NCI-H1105 treated with DMSO at 0.1 percent for 48 hours (cell line): ENCODE measurements at regions not wholly inside any gene's neighbourhood (a gene's known extent, or its start where the extent isn't known, plus 50 kb on each side); places are given as distances from the start of the nearest gene placed in this dataset.
A peak's percentile ranks its signal among the peaks of the same experiment; 100 is the strongest.

Experiments
- DNase-seq: peaks from one replicate; lab custom pipeline; 2025; lab: John Stamatoyannopoulos, UW

DNA sequence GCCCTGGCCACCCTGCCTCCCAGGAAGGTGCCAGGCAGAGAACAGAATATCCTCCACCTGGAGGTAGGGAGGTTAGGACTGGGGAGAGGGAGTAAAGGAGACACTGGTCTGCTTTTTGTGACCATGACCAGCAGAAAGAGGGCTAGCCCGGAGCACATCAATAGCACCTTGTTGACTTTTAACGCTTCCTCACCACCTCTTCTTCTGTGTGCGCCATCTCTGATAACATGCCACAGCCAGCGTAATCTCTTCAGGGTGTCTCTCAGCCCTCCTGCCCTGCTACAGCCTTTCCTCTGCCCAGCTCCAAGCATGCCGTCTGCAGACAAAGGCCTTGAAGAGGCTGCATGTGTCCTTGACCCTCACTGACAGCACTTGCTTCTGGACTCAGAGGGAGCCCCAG, 50.9 kb upstream of the GJA5 start:
- DNase-seq = no peak

DNA sequence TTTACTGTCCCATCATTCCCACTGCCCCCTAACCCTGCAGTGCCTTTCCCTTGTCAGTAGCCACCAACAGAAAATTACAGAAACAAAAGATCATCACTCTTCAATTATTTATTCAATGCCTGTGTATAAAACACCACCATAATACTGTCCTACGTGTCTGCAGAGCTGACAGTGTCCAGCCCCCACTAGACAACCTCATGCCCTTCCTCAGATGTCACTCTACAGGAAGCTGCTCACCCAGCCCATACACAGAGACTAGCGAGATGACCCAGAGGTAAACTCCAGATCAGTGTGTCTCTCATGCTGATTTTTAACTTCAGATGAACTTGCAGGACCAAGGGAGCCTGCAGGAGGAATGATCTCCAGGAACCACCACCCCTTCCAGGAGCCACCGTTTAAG, 51.3 kb upstream of the GJA5 start:
- no peak for DNase-seq

DNA sequence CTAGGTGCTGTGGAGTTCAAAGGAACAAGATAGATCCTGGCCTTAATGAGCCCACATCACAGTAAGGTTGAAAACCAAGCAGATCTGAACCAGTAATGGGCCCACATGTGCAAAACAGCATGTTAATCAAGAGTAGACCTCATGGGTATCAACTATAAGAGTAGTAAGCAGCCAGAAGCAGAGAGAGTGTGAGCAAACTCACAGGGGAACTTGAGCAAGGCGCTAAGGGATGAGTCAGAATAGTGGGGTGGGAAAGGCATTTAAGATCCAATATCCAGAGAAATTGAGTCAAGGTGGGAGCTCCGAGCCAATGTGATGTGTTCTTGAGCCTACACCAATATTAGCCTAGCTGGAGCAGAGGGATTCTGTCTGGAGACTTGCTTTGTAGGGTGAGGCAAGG, 52.4 kb upstream of the GJA5 start:
- no peak for DNase-seq

DNA sequence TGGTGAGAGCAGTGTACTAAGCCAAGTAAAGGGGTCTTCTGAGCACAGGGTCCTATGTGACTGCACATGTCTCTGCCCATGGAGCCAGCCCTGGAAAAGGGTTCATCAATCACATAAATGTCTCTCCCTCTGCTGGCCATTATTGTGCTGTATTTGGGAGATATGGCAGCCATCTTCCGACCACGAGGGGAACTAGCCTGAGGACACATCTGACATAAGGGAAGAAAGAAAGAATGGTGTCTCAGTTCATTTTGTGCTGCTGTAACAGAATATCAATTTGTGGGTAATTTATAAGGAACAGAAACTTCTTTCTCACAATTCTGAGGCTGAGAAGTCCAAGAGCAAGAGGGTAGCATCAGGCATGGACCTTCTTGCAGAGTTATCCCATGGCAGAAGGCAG, 55.1 kb upstream of the GJA5 start:
- DNase-seq = no peak

DNA sequence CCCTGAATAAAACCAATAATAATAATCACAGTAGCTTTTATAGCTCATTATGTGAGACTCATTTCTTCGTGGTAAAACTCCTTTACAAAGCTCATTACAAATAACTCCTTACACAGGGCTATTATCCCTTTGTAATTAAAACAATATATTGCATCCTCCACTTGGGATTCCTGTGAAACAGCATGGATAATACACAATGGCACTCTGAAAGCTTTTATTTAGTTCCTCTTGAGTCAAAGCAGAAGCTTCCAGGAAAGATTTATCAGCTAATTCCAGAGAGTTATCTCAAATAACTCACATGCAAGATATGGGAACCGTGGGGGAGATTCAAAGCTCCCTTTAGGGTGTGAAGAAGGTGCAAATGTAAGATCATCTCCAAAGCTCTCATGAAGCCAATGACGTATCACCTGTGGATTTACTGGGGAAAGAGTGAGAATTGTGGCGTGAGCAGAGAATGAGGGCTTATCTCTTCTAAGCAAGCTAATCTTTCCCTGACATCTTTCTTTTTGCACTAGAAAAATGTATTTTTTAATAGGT, 60.4 kb upstream of the GJA5 start:
- no peak for DNase-seq

DNA sequence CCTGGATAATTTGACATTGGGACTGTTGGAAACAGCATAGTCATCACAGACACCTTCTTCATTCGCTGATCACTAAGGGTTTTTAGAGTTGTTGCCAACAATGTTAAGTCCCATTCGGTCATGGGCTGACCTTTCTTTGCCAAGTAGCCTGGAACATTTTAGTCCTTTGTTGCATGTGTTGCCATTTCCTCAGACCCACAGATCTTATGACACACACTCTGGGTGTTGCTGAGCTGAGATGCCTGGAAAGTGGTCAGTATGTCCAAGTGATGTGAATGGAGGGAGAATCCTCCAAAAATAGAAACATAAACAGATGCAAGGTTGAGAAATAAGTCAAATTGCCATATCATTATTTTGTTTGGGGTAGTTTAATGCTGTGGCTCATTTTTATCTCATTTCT, 61.5 kb upstream of the GJA5 start:
- no peak for DNase-seq

DNA sequence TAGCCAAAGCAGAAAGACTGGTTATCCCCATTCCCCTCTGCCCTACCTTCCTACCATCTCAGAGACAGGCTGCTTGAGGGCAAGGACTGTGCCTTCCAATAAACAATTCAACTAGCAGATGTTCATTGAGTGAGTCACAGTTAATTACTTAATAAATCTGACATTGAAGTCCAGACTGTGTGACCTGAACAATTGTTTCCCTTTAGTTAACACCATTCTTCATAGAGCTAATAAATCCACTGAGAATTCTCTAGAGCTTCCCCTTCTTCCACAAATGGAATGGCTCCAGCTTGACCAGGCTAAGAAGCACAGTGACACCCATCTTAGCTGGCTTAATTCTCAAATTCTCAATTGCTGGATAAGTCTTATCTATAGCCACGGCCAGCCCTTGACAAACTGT, 61.9 kb upstream of the GJA5 start:
- no peak for DNase-seq

DNA sequence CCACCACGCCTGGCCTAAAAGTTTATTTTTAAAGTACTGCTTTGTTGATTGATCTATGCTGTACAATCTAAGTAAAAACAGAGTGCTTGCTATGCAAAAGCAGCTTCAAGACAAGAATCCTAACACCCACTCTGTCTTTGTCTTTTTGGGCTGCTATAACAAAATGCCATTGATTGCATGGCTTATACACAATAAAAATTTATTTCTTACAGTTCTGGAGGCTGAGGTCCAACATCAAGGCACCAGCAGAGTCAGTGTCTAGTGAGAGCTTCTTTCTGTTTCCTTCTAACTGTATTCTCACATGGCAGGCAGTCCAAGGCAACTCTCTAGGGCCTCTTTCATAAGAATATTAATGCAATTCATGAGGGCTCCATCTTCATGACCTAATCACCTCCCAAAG, 63.6 kb upstream of the GJA5 start:
- no peak for DNase-seq

DNA sequence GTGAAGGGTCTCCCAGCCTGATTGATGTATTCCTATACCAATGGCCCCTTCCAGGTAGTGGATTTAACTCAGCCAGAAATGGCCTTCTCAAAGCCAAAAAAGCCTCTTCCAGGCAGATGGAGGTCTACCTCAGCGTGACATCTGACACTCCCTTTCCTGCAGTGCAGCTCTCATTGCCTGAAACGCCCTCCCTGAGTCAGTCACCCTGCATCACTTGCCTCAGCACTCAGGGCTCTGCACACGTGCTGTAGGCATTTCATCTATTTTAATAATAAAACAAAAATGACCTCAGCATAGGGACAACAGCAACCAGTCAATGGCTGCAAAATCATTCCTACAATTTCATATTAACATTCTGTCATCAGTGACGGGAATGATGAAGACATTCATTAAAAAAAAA, 64.4 kb upstream of the GJA5 start:
- DNase-seq = no peak

DNA sequence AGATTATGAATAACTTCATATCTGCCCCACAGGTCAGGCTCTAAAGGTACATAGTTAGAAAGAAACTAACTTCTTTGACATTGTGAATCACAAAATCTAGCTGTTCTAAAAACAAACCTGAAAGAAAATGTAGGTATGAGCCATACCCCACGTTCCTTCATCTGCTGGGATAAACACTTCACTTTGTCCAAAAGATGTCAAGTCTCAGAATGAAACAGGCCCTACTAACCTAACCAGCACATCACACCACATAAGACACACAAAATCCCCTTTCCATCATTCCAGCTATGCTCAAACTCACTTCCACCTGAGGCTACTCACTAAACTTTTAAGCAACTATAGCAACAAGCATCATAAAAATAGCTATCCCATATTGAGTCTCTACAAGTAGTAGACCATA, 65.2 kb upstream of the GJA5 start:
- no peak for DNase-seq

DNA sequence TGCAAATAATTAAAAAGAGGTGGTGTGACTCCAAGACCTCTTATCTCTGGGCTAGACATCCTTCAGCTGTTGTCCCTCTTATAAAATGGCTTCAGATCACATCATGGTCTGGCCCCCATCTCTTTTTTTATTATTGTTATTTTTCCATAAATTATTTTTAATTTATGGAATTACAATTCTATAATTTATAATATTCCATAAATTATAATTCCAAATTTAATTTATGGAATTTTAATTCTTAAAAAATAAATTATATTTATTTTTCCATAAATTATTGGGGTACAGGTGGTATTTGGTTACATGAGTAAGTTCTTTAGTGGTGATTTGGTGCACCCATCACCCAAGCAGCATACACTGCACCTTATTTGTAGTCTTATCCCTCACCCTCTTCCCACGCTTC, 65.9 kb upstream of the GJA5 start:
- no peak for DNase-seq

DNA sequence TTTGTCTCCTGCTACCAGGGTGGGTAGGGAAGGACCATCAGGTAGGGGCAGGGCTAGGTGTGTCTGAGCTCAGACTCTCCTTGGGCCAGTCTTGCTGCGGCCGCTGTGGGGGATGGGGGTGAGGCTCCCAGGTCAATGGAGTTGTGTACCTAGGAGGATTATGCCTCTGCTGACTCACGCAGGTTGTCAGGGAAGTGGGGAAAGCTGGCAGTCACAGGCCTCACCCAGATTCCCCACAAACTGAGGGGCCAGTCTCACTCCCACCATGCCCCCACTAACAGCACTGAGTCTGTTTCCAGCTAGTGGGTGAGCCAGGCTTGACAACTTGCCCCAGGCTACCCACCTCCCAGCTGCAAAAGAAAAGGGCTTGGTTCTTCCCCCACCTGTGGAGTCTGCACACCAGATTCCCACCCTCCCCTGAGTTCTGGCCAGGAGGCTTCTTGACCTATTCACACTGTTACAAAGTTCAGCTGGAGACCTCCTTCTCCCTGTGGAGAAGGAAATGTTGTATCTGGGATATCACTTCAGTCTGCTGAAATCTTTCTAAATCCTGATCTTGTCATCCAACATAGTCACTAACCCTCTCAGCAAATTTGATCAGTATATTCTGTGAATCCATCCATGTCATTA, 69.2 kb upstream of the GJA8 start:
- DNase-seq = no peak

DNA sequence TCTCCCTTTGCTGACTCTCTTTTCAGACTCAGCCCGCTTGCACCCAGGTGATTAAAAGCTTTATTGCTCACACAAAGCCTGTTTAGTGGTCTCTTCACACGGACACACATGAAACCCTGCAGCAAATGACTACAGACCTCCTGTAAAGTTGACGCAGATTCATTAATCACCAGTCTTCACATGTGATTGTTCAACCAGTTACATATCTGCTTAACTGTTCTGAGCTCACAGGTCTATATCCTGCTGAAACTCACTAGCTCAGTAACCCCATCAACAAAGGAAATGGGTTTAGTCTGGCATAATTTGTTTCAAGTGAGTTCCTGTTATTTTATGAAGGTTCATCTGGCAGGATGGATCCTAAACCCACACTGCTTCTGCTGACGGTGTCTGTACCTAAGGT, 68.4 kb upstream of the GJA8 start:
- no peak for DNase-seq

DNA sequence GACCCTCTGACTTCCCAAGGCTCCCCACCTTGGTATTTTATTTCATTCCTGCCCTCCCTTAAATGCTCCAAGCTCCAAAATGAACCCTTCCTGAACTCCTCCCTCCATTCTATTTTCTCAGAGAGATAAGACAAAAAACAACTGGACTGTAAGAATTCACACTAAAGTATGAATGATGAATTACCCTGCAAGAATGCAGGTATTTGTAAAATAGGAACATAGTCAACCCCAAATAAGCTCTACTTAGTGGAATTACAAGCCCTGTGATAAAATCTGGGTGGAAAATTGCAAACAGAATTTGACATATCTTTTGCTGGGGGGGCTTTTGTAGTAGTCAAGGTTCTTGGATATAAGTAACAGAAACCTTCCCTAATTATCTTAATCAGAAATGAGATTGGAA, 67.8 kb upstream of the GJA8 start:
- no peak for DNase-seq

DNA sequence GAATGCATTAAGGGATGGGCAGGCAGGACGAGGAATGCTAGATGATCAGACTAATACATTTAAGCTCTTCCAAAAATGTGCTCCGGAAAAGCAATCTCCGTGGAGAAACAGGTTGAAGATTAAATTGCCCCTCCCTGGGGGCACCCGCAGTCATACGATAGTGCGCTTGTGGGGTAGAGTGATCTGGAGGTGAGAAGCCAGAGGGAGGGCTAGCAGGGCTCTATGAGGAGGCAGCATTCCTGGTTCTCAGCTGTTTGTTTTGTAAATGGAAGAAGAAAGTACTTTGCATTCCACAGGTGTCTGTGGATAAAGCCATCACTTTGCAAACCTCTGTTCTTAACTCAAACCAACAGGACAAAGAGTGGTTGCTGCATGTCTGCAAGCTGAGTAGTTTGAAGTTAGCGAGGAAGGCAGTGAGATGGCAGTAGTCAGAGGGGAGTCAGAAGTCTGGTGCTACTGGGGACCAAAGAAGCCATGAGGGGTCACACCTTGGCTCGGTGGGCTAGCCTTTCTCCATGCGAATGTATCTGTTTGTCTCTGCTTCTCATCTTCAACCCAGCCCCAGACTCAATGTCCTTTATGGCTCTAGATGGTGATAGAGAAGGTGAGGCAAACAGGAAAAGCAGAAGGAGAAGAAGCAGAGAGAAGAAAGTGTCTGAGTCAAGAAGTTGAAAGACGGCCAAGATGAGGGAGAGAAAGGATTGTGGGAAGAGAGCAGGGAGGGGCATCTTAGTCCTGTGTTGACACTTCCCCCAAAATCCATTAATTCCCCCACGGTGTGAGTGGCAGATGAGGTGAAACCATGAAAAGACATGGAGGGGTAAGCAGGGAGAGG, 65.2 kb upstream of the GJA8 start:
- no peak for DNase-seq

DNA sequence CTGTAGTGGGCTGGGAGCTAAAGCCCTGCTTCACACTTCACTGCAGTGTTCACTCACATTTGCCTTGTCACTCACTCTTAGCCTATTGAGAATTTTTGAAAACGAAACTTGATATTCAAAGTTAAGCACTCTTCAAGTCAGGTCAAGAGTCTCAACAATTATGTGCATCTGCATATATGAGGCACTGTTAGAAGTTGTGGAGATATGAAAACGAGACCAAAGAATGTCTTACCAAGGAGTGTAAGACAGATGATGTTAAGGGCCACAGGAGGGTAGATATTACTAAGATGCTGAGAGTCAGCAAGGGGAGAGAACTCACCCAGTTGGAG, 64.7 kb upstream of the GJA8 start:
- DNase-seq = peak; percentile 7

DNA sequence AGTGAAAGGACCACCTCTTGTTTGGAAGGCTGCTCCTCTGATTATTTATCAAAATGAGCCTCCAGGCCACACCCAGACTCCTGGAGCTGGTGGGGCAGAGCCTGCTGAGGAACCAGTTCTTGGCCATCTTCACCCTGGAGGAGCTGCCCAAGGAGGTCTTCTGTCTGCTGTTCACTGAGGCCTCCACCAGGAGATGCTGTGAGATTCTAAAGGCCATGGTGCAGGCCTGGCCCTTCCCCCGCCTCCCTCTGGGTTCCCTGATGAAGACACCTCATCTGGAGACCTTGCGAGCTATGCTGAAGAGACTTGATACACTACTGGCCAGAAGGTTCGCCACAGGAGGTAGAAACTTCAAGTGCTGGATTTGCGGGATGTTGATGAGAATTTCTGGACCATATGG, 61.7 kb upstream of the GJA8 start:
- DNase-seq = no peak

DNA sequence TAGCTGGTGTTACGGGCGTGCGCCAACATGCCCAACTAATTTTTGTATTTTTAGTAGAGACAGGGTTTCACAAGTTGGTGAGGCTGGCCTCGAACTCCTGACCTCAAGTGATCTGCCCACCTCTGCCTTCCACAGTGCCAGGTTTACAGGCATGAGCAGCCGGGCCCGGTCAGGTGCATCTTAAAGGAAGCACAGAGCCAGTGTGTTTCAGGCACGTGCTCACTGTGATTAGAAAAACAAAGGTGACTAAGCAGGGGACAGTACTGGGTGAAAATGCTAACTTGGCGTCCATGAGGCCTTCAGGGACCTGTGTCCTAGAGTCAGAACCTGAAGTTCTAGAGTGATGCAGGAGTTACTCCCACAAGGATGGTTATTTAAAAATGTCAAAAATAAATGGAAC, 60.0 kb upstream of the GJA8 start:
- no peak for DNase-seq

DNA sequence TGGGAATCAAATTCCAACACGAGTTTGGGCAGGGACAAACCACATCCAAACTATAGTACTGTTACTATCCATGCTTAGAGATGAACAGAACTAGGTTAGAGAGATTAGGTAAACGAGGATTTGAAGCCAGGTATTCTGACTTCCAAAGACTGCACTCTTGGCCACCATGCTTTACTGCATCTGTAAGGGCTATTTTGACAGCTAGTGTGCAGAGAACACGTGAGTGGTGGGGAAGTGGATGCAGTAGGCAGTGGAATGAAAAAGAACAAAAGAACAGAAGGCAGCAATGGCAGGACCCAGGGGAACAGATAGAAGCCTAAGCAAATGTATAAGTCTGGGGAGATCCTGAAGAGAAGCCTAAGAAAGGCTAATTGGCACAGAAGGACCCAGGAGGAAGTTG, 59.1 kb upstream of the GJA8 start:
- no peak for DNase-seq

DNA sequence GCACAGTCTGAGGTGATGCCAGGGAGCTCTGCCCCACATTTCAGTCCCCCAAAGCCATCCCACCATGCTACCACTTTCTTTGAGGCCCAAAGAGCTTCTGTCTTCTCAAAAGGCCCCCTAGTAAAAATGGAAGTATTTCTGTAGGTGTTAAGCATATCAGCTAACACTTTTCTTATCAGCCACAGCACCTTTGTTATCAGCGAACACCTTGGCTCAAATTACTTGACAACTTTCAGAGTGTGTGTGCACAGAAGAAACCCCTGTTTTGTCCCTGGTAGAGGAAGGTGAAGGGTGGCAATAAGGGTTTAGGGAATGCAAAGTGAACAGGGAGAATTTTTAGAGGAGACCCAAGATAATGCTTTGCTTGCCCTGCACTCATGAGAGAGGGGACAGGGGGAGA, 54.8 kb upstream of the GJA8 start:
- DNase-seq = no peak

DNA sequence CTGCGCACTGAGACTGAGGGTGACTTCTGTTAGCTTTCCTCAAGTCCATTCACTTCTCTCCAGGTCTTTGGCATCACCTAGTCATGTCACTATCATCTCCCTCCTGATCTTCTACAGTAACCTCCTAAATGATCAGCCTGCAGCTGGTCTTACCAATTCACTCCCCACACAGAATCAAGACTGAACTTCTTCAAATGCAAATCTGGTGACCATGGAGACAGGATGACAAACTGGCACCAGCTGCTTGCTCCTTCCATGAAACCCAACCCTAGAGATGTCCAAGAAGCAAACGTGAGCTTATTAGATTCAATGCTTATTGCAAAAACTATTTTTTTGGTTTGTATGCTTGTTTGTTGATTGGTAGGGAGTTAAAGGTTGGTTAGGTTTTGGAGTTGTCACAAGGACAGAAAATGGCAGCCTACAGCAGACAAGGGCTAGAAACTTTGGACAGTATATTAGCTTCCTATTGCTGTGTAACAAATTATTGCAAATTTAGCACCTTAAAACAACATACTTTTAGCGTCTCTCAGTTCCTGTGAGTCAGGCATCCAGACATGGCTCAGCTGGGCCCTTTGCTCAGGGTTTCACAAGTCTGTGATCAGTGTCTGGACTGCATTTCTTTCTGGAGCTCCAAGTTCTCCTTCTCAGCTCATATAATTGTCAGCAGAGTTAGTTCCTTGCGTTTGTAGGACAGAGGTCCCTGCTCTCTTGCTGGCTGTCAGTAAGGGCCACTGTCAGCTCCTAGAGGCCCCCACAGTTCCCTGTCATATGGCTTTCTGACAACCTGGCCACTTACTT, 53.3 kb upstream of the GJA8 start:
- DNase-seq = no peak

DNA sequence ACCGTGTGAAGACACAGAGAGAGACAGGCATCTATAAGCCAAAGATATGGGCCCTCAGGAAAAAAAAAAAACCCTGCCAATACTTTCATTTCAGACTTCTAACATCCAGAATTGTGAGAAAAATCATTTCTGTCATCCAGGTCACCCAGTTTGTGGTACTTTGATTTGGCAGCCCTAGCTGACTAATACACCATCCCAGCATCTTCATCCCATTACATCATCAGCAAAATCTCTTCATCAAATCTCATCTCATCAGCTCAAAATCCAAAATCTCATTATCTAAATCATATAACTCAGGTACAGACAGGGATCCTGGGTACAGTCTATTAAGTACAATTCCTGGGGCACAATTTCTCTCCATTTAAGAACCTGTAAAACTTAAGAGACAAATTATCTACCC, 51.9 kb upstream of the GJA8 start:
- no peak for DNase-seq

DNA sequence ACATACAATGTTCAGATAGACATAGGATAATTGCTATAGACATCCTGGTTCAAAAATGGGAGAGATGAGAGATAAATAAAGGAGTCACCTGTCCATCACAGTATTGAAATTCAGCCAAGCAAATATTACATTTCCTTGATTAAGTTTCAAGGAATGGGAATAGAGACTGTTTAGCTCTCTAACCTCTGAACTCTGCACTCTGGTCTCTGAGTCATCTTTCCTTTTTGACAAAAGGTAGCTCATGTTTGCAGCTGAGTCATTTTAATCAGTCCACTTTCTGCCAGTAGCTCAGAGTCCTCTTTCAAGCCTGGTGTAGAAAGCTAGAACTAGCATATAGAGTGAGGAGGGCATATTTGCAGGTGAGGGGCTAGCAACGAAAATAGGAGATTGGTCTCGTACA, 51.4 kb upstream of the GJA8 start:
- no peak for DNase-seq
